Putamen (tissue), 1 donor: ENCODE measurements at regions not wholly inside any gene's neighbourhood (a gene's known extent, or its start where the extent isn't known, plus 50 kb on each side); places are given as distances from the start of the nearest gene placed in this dataset.

Source experiments
- DNase-seq: peaks from one replicate; pipeline ENCODE4 v3.0.0-alpha.2; 2016; ENCODE audit warnings: low spot score

DNA sequence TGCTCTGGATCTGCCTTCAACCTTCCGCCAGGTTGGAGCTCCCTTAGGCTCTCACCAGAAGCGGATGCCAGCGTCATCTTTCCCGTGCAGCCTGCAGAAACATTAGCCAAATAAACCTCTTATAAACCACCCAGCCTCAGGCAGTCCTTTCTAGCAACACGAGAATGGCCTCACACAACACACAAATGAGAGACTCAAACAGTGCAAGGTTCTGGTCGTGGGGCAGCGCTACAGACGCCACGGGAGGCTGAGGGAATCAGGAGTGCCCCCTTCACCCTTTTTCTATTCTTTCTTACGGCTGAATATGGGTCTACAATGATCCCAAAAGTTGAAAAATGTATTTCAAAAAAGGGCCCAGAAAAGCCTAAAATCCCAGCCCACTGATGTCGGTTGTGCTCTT is 96.4 kb downstream of the FOXL3 start:
- DNase-seq = no peak

DNA sequence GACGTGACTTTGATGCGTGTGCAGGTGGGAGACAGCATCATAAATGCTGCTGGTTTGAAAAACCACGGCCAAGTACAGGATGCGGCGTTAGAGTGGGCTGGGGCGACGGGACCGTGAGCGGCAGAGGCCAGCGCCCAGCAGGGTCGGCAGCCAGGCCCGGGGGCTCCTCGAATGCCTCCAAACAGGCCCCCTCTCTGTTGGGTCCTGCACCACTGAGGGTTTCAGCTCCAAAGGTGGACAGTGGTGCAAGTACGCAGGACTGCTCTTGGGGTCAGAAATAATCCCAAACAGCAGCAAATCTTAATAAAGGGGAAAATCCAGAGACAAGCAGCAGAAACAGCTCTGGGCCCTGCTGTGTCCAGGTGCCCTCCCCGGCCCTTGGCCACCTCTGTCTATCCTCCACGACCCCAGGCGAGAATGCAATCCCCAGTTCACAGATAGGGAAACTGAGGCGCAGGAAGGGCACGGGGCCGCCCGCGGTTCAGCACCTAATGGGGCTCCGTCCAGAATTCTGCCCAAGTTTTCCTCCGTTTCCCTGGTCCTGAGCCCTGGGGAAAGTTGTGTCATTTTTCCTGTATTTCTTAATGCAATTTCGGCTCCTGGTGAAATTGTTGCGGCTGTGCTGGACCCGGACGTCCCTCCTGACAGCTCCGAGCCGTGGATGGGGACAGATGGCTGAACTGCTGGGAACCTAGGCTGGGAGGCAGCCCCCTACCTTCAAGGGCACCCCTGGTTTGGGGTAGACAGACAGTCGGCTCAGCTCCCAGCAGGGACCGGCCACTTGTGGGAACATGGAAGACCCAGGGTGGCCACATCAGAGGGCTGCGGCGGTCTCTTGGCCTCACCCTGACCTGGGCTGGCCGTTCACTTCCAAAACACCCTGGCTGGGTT is 97.4 kb downstream of the FOXL3 start:
- no peak for DNase-seq

DNA sequence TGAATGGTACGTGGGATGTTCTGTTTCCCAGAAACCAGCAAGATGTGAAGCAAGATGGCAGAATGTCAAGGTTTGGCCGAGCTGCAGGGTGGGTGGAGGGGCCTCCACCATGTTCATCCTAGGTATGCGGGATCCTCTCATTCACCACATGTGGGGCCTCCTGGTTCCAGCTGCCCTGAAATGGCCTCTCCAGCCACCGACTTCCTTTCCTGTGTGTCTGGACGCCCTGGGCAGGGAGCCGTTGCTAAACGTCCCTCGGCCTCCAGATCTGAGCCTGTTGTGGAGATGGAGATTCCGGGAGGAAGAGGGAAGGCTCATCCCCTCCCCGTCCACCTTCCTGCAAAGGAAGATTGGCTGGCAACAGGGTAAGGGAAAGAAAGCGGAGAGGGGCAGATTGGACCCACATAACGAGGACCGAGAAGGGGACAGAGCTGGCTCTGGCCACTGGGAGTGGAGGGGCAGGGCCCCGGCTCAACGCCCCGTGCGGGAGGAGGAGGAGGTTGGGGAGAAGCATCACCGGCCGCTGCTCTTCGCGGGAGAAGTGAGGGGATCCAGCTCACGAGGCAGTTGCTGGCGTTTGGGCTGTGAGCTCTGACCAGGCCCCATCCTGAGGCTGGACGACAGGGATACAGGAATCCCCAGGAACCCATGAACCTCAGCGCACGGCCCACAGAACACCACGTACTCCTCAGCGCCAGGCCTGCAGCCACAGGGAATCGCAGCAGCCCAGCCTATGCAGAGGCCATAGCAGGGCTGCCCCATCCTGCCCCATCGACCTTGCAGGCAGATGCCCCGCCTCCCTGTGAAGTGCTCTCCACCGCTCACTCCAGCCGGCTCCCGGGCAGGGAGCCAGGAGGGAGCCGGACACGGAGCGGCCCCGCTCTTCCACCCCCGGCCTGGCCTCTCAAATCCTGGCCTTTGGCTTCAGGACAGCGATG is 98.3 kb downstream of the FOXL3 start:
- DNase-seq = no peak

DNA sequence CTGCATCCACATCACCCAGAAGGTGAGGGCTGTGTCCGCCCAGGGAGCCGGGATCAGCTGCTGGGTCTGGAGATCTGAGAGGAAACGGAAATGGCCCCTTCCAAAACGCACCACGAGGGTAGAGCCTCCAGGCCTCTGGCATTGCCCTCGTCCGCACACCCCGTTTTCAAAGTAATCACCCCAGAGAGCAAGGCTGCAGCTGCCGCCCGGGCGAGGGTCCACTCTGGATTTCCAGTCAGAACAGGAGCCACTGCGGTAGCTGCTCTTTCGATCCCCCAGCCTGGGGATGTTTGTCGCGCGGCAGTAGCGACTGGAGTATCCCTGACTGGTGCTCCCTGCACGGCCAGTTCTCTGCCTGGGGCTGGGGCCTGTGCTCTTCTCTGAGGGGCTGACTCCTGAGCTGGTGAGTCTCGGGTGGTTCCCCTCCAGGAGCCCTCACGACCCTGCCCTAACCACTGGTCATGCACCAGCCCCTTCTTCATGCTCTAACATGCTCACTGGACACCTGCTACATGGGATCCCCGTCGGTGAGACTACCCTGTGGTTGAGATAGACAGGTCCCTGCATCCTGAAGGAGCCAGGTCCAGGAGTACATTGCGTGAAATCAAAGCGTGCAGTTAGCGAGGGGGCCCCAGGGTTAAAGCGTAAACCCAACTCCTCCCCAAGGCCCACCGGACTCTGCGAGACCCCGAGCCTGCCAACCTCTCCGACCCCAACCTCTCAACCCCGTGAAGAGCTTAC is 99.2 kb downstream of the FOXL3 start:
- no peak for DNase-seq

DNA sequence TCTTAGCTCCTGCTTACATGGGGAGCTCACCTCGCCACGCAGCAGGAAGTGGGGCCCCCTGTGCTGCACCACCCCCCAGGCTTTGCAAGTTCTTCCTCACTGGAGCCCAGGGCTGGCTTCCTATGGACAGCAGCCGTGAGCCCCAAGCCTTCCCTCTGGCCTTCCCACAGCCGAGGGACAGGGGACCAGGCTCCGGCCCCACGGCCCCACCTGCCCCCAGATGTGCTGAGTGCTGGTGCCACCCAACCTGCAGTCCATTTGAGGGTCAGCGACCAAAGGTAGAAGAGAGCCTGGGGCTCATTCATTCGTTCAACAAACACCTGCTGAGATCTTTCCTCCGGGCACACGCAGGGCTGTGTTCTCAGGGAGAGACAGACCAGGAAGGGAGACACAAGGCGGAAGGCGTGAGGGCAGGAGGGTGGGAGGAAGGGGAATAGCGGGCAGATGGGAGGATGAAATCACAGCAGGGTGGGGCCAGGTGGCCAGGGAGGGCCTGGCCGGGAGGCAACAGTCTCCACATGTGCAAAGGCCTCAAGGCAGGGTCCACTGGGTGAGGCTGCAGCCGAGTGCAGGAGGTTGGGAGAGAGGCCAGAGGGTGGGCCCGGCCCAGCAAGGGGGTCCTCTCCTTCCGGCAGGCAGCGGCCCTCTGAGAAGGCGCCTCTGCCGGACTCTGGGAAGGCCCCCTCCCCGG is 100.1 kb downstream of the FOXL3 start:
- no peak for DNase-seq

DNA sequence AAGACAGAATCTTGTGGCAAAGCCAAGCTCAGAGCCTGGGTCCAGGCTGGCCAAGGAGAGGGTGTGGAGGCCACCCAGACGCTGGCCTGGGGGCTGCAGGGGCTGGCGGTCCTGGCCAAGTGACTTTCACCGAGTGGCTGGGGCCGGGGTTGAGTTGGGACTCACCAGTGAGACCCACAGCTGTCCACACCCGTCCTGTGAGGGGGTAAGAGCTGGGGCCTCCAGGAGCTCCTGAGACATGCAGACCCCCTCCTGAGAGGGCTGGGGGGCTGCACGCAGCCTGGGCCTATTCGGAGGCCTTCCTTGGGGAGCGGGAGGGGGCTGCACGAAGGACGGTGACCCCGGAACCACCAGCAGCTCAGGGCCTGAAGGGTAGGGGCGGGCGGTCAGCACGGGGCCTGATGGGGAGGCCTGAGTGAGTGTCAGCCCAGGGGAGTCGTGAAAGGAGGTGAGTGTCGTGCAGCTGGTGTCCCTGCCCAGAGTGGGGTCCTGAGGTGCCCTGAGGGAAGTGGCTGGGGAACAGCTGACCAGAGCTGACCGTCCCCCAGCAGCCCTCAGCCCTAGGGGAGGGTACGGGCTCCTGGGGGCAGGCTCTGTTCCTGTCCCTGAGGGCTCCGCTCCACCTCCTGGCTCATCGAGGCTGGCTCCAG is 100.9 kb downstream of the FOXL3 start:
- no peak for DNase-seq

DNA sequence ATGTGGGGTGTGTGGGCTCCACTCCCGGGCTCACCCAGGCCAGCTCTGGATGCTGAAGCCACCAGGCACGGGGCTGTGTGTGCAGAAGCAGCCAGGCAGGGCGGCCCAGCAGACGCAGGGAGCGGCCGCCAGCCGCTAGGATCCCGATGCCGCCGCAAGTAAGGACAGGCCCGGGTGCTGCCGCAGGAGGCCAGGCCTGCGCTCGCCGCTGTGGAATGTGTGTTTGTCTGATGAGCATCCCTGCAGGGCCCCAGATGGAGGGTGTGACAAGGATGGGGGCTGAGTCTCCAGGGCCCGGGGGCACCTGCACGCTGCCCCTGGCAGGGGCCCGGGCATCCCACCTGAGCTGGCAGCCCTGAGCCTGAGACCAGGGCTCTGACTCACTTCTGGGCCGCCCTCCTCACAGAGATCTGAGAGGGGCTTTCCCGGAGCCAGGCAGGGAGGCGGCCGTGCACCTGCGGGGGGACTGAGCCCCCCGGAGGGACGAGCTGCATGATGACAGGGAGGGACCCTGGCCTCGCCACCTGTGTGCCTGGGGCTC is 101.5 kb downstream of the FOXL3 start:
- DNase-seq = no peak

DNA sequence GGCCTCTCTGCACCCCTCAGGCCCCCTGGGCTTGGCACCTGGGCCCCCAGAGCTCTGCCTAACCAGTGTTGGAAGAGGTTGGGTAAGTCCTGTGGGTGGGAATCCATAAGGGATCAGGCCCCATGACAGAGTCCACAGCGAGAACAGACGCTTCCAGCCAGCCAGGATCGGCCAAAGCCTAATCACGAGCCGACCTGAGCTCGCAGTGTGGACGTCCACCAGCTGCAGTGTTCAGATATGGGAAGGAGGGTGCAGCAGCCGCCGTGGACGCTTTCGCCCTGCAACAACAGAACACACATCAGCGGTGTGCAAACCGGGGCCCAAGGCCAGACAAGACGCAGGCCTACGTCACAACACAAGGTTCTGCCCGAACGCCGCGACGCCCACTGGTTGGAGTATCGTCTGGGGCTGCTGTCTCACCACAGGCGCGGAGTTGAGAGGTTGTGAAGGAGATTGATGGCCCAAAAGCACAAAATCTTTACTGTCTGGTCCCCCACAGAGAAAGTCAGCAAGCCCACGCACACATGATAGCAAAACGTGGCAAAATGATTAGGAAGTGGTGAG is 102.1 kb downstream of the FOXL3 start:
- DNase-seq = no peak

DNA sequence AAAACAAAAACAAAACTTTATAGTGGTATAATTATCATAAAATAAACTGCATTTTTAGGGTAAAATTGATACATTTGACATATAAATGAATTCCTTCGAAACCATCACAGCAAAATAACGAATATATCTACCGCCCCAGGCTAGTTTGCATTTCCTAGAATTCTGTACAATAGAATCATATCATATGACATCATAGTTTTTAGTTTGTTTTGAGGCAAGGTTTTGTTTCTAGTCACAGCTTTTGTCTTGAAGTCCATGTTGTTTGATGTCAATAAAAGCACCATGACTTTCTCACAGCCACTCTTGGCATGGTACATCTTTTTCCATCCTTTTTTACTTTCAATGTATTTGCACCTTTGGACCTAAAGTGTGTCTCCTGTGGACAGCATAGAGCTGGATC is 102.9 kb downstream of the FOXL3 start:
- DNase-seq = no peak

DNA sequence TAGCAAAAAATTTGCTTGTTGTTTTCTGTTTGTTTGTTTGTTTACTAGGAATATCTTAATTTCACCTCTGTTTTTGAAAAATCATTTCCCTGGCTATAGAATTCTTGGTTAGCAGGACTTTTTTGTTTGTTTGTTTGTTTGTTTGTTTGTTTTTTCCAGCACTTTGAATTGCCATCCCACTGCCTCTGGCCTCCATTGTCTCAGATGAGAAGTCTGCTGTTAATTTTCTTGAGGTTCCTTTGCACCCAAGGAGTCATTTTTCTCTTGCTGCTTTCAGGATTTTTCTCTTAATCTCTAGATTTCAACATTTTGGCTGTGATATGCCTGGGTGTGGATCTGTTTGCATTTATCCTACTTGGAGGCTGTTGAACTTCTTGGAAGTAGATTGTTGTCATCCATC is 105.7 kb downstream of the FOXL3 start:
- no peak for DNase-seq

DNA sequence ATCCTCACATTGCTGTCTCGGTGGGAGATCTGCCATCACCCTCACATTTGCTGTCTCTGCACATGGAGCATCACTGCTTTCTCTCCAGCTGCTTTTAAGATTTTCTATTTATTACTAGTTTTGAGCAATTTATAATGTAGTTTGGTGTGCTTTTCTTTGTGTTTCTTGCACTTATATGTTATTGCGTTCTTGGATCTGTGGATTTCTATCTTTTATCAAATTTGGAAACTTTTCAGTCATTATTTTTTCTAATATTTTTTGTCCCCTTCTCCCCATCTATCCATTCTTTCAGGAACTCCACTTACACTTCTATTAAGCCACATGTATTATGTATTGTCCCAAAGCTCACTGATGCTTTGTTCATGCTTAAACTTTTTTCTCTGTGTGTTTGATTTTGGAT is 108.9 kb downstream of the FOXL3 start:
- DNase-seq = no peak

DNA sequence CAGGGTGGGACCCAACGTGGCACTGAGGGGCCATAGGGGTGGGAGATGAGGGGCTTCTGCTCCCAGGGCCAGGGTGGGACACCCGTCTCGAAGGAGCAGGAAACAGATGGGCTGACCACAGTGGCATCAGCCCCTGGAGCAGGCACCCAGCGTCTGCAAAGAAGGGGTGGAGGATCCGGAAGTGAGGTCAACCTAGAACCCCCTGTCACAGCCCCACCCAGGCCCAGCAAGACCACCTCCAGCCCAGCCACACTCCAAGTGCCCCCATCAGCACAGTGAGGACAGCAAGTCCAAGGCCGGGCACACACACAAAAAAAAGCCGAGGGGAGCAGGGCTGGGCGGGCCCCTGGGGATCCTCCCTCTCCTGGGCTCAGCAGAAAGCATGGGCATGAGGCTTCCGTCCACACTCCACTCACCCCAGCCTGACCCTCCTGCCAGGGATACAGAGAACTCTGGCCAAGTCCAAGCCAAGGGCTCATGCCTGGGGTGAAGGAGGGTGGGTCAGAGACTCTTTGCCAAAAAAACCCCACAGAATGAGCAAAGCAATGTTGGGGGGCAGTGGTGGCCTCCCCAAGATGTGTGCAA is 111.0 kb downstream of the FOXL3 start:
- DNase-seq = no peak

DNA sequence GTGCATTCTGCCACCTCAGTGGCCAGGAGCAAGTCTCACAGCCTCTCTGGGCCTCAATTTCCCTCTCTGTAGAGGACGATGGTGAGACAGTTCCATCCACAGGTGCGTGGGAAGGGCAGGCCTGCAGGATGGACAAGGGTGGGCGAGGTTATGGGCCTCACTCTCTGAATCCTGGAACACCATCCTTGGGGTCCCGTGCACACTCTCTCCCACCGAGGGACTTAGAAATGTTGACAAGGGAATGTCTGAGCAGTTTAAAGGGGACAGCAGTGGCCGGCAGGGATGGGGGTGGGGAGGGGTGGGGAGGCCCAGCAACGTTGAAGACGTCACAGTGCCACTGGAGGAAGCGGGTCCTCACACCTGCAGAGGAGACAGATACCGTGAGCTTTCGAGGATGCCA is 111.5 kb downstream of the FOXL3 start:
- no peak for DNase-seq

DNA sequence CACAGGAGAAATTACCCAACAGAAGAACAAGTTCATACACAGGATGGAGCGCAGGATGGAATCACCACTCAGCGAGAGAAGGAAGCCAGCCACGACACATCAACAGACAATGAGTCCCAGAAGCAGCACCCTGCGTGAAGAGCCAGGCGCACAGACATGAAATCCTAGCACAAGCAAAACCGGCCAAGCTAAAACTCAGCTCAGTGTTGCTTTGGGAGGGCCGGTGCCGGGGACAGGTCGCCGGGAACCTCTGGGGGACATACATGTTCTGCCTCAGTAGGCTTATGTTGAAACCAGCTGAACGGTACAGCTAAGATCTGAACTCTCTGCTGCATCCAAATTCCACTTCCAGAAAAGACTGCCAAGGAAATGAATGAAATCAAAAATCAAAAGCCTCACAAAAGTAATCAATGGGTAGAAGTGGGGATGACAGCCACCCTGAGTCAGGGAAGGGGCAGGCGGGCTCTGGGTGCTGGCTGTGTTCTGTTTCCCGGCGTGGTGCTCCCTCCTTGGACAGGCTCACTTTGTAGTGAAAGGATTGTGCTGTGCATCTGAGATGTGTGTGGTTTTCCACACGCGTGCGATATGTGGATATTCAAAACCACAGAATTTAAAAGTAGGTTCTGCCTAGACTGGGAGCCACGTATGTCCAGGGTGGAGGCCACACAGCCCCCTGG is 114.7 kb downstream of the PDGFA start:
- DNase-seq = no peak

DNA sequence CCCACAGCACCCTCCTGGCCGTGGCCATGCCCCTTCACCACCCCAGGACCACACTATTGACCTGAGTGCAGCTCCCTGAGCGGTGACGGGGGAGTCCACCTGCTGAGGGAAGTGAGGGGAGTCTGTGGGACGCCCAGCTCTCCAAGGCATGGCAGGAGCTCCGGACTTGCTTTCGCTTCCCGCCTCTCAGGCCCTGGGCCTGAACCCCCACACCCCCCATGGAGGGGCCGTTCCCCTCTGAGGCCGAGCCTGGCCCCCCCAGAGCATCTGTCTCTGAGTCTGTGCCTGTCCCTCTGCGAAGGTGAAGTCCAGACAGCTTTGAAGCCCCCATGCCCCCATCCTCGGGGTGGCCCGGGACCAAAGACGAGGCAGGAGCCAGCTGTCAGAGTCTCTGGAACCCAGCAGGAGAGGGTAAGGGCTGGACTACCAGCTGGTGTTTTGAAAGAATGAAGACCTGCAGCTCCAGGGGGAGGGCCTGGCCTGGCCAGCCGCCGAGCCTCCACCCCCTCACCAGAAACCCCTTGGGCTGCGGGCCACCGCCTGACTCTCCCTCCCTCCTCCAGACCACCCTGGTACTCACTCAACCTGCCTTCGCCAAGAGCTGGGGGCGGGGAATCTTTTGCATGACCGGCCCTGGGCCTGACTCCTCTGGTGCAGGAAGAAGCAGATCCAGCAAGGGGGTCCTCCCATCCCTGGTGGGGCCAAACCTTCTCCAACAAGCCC is 114.0 kb downstream of the PDGFA start:
- no peak for DNase-seq

DNA sequence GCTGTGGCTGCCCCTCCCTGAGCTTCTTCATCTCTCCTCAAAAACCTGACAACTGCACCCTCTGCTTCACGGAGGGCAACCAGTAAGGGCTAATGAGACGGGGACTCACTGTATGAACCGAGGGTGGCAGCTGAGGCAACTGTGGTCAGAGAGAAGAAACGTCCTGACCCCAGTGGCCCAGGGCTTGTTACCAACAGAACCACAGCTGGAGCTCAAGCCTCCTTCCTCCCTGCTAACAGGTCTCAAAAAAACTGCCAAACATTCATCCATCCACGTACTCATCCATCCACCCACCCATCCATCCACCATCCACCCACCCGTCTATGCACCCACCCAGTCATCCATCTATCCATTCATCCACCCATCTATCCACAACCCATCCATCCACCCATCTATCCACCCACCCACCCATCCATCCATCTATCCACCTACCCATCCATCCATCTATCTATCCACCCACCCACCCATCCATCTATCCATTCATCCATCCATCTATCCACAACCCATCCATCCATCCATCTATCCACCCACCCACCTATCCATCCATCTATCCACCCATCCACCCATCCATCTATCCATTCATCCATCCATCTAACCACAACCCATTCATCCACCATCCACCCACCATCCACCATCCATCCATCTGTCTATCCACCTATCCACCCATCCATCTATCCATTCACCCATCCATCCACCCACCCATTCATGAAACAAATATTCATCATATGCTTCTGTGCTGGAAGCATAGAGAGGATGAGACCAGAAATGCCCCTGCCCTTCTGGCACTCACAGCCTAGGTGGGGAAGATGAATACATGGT is 111.7 kb downstream of the PDGFA start:
- no peak for DNase-seq

DNA sequence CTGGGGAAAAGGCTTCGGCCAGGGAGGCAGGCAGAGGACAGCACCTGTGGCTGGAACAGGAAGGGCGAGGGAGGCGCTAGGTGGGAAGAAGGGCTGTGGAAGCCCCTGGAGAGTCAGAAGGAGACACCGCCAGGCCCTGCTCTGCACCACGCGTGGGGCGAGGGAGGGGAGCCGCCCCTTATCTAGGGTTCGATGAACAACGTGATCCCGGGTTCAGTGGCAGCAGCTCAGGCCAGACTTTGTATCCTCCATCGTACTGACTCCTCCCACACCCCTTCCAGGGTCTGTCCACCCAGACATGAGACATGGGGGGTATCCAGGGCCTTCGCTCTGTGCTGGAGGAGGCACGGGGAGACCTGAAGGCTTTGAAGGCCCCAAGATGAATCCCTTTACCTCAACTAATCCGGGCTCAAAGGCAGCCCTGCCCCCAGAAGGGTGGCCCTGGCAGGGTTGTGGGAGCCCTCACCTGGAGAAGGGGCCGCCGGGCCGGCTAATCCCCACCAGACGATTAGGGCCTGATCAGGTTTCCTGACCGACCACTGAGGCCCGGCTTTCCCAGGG is 110.8 kb downstream of the PDGFA start:
- DNase-seq = no peak
